NCI-H1417 treated with DMSO at 0.1 percent for 48 hours (cell line): ENCODE measurements at regions not wholly inside any gene's neighbourhood (a gene's known extent, or its start where the extent isn't known, plus 50 kb on each side); places are given as distances from the start of the nearest gene placed in this dataset.

Experiments used
- DNase-seq: peaks from one replicate; lab custom pipeline; 2025; lab: John Stamatoyannopoulos, UW

GRCh38 chr17:77602062-77602746 is 356.3 kb upstream of the TNRC6C start:
- no peak for DNase-seq

- no peak for DNase-seq
Measured at GRCh38 chr17:77602883-77603640, 355.4 kb upstream of the TNRC6C start.

- no peak for DNase-seq
Measured at GRCh38 chr17:77604301-77604972, 354.1 kb upstream of the TNRC6C start.

GRCh38 chr17:77604973-77605313 is 353.6 kb upstream of the TNRC6C start:
- DNase-seq = no peak

- no peak for DNase-seq
Measured at GRCh38 chr17:77606146-77606864, 352.2 kb upstream of the TNRC6C start.

GRCh38 chr17:77606865-77607210 is 351.7 kb upstream of the TNRC6C start:
- DNase-seq = no peak

GRCh38 chr17:77607606-77608005 is 350.9 kb upstream of the TNRC6C start:
- DNase-seq = no peak

- DNase-seq = no peak
Measured at GRCh38 chr17:77608431-77608830, 350.1 kb upstream of the TNRC6C start.

GRCh38 chr17:77609553-77610517 is 348.7 kb upstream of the TNRC6C start:
- DNase-seq = no peak

- no peak for DNase-seq
Measured at GRCh38 chr17:77610518-77610893, 348.0 kb upstream of the TNRC6C start.

- DNase-seq = no peak
Measured at GRCh38 chr17:77610972-77611521, 347.5 kb upstream of the TNRC6C start.

- DNase-seq = no peak
Measured at GRCh38 chr17:77611791-77612502, 346.6 kb upstream of the TNRC6C start.

GRCh38 chr17:77613218-77613617 is 345.3 kb upstream of the TNRC6C start:
- DNase-seq = no peak

- DNase-seq = no peak
Measured at GRCh38 chr17:77613627-77614026, 344.9 kb upstream of the TNRC6C start.

- DNase-seq = no peak
Measured at GRCh38 chr17:77615703-77616253, 342.7 kb upstream of the TNRC6C start.

- no peak for DNase-seq
Measured at GRCh38 chr17:77616254-77616731, 342.2 kb upstream of the TNRC6C start.

- no peak for DNase-seq
Measured at GRCh38 chr17:77617516-77617915, 341.0 kb upstream of the TNRC6C start.

- no peak for DNase-seq
Measured at GRCh38 chr17:77618173-77618572, 340.3 kb upstream of the TNRC6C start.

GRCh38 chr17:77618731-77619130 is 339.8 kb upstream of the TNRC6C start:
- DNase-seq = no peak

- no peak for DNase-seq
Measured at GRCh38 chr17:77619326-77619725, 339.2 kb upstream of the TNRC6C start.
